Sigmoid colon (tissue), 4 donors: ENCODE measurements at regions not wholly inside any gene's neighbourhood (a gene's known extent, or its start where the extent isn't known, plus 50 kb on each side); places are given as distances from the start of the nearest gene placed in this dataset.

ENCODE experiments used
- EP300 ChIP-seq, 4 donors: sonication (generic); formaldehyde crosslinking; IDR thresholded peaks; one replicate each; pipeline ENCODE4 v1.6.1; 2017; ENCODE audit warnings: antibody characterized with exemption in 4 of 4
- TF ChIP-seq, protein P1 (sequence below), 4 experiments: fragments of 450-650 bp in 3 of 4; fragments of 200-600 bp in 1 of 4; IDR thresholded peaks; one replicate each; pipeline ENCODE4 v1.5.1; 2016 to 2019; ENCODE audit warnings: antibody characterized with exemption in 4 of 4, mild to moderate bottlenecking in 3 of 4, moderate library complexity in 2 of 4

GRCh38 chr7:153402721-153403541 lies 643.4 kb downstream of the ACTR3B start:
- TF ChIP-seq, protein P1, sequence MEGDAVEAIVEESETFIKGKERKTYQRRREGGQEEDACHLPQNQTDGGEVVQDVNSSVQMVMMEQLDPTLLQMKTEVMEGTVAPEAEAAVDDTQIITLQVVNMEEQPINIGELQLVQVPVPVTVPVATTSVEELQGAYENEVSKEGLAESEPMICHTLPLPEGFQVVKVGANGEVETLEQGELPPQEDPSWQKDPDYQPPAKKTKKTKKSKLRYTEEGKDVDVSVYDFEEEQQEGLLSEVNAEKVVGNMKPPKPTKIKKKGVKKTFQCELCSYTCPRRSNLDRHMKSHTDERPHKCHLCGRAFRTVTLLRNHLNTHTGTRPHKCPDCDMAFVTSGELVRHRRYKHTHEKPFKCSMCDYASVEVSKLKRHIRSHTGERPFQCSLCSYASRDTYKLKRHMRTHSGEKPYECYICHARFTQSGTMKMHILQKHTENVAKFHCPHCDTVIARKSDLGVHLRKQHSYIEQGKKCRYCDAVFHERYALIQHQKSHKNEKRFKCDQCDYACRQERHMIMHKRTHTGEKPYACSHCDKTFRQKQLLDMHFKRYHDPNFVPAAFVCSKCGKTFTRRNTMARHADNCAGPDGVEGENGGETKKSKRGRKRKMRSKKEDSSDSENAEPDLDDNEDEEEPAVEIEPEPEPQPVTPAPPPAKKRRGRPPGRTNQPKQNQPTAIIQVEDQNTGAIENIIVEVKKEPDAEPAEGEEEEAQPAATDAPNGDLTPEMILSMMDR (IDR thresholded peaks at IDR 0.05), result no peak
- TF ChIP-seq EP300 (IDR thresholded peaks at IDR 0.05), result no peak
